ENCODE measurements at regions not wholly inside any gene's neighbourhood (a gene's known extent, or its start where the extent isn't known, plus 50 kb on each side); places are given as distances from the start of the nearest gene placed in this dataset.
"Not testable (repeated sequence)": the region's sequence is repeated elsewhere in the genome, so short reads cannot be mapped to it uniquely, and the experiment has no call there.

DNA sequence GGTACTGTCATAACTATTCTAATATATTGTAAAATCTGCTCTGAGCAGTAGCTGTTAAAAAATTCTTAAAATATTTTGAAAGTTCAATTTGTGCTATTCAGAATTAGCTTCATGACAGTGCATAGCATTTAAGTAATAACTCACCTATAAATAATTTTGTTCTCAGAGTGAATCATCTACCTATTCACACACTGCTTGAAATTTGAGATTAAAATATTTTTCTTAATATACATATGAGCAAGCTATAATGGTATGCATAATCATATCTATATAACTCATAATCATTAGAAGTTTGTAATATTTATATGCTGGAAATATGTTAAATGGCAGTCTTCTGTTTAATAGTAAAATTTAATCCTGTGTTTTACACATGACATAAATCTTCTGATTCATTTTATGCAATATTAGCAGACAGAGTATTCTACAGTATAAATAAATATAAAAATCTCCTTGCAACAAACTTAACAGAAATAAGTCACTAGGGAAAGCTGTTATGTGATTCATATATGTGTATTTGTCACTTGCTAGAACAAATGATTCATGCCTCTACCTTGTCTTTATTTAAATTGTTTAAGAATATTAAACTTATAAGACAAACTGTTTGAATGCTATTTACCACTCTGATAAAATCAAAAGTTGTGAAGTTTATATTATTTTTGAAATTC lies 710.8 kb downstream of the PLOD2 start:
- no TSS peak for BruUV-seq (replicated peaks)
- Histone ChIP-seq H3F3A (ENCODE audit: insufficient read depth, low read depth) (no peaks in the 10 kb centered on the region), H4K20me1 (ENCODE audit: insufficient read depth) (no peaks in the 10 kb centered on the region), H3K27me3 (ENCODE audit: insufficient read depth, low read depth) (no peaks in the 10 kb centered on the region), H3K9me2 (ENCODE audit: insufficient read depth) (no peaks in the 10 kb centered on the region), H3K4me3 (no peak overlapping the region), H3K36me3 (ENCODE audit: low read depth) (no peaks in the 10 kb centered on the region), H3K4me2 (no peak overlapping the region), H3K79me2 (ENCODE audit: low read depth) (no peaks in the 10 kb centered on the region), H3K27ac (no peak overlapping the region), H3K4me1 (replicated peaks; ENCODE audit: insufficient read depth) (no peaks in the 10 kb centered on the region), H3K9me3 (ENCODE audit: insufficient read depth, low read depth) (no peaks in the 10 kb centered on the region), H2AFZ (no peak overlapping the region)
- POLR2A ChIA-PET (ENCODE audit: unreplicated experiment): no interaction called here
- no peak for TF ChIP-seq EZH2 (IDR thresholded peaks at IDR 0.05; ENCODE audit: low read depth)
- TF ChIP-seq, protein P1, sequence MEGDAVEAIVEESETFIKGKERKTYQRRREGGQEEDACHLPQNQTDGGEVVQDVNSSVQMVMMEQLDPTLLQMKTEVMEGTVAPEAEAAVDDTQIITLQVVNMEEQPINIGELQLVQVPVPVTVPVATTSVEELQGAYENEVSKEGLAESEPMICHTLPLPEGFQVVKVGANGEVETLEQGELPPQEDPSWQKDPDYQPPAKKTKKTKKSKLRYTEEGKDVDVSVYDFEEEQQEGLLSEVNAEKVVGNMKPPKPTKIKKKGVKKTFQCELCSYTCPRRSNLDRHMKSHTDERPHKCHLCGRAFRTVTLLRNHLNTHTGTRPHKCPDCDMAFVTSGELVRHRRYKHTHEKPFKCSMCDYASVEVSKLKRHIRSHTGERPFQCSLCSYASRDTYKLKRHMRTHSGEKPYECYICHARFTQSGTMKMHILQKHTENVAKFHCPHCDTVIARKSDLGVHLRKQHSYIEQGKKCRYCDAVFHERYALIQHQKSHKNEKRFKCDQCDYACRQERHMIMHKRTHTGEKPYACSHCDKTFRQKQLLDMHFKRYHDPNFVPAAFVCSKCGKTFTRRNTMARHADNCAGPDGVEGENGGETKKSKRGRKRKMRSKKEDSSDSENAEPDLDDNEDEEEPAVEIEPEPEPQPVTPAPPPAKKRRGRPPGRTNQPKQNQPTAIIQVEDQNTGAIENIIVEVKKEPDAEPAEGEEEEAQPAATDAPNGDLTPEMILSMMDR (conservative IDR thresholded peaks at IDR 0.05): no peak
- intact Hi-C loops (cut with micrococcal nuclease; ENCODE audit: unreplicated experiment): no loop called here
- CTCF ChIA-PET: no interaction called here
- no peak for DNase-seq

DNA sequence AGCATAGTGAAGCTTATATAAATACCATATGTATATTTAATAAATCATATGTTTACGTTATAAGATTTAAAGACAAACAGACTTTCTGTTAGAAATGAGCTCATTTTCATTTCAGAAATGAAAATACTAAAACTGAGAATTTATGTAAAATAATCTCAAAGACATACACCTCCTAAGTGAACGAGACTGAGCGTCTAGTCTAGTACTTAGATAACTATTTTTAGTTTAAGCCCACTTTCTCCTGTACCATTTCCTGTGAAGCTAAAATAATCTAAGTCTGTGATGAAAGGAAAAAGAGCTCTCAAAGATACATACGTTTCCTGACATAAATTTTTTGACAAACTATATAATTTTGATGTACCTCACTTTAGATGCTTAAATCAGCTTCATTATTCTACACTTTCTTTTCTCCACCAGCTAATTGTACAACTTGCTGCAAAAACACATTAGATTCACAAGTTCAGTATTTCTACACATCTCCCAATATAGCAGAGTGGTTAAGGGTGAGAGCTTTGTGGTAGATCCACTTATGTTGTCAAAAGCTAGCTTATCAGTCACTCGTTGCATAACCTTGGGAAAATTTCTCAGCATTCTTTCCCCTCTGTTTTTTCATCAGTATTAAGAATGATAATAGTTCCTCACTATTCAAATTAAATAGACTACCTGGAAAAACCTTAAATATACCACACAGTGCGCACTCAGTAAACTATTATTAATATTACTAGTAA lies 703.0 kb downstream of the PLOD2 start:
- ChIA-PET POLR2A (ENCODE audit: unreplicated experiment) (no interaction called here), CTCF (no interaction called here)
- Histone ChIP-seq H3K36me3 (ENCODE audit: low read depth) (no peaks in the 10 kb centered on the region), H3K9me2 (ENCODE audit: insufficient read depth) (no peaks in the 10 kb centered on the region), H3K4me3 (no peak overlapping the region), H3K4me1 (replicated peaks; ENCODE audit: insufficient read depth) (no peaks in the 10 kb centered on the region), H3K79me2 (ENCODE audit: low read depth) (no peaks in the 10 kb centered on the region), H2AFZ (no peak overlapping the region), H3K9me3 (ENCODE audit: insufficient read depth, low read depth) (no peaks in the 10 kb centered on the region), H3K4me2 (no peak overlapping the region), H3K27me3 (ENCODE audit: insufficient read depth, low read depth) (no peaks in the 10 kb centered on the region), H4K20me1 (ENCODE audit: insufficient read depth) (no peaks in the 10 kb centered on the region), H3K27ac (no peak overlapping the region), H3F3A (ENCODE audit: insufficient read depth, low read depth) (no peaks in the 10 kb centered on the region)
- no TSS peak for BruUV-seq (replicated peaks)
- no peak for TF ChIP-seq EZH2 (IDR thresholded peaks at IDR 0.05; ENCODE audit: low read depth)
- TF ChIP-seq, protein P1 (conservative IDR thresholded peaks at IDR 0.05): no peak
- intact Hi-C loops (cut with micrococcal nuclease; ENCODE audit: unreplicated experiment): no loop called here
- DNase-seq: no peak

DNA sequence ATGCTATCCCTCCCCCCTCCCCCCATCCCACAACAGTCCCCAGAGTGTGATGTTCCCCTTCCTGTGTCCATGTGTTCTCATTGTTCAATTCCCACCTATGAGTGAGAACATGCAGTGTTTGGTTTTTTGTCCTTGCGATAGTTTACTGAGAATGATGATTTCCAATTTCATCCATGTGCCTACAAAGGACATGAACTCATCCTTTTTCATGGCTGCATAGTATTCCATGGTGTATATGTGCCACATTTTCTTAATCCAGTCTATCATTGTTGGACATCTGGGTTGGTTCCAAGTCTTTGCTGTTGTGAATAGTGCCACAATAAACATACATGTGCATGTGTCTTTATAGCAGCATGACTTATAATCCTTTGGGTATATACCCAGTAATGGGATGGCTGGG lies 701.3 kb downstream of the PLOD2 start:
- H3K4me1 ChIP-seq (replicated peaks; ENCODE audit: insufficient read depth); H3K79me2 ChIP-seq (ENCODE audit: low read depth); CTCF ChIA-PET; H3K36me3 ChIP-seq (ENCODE audit: low read depth); H3F3A ChIP-seq (ENCODE audit: insufficient read depth, low read depth); H3K9me3 ChIP-seq (ENCODE audit: insufficient read depth, low read depth); H3K4me3 ChIP-seq; H3K27ac ChIP-seq; H3K9me2 ChIP-seq (ENCODE audit: insufficient read depth); intact Hi-C loops (cut with micrococcal nuclease; ENCODE audit: unreplicated experiment); H3K27me3 ChIP-seq (ENCODE audit: insufficient read depth, low read depth); POLR2A ChIA-PET (ENCODE audit: unreplicated experiment); H2AFZ ChIP-seq; H4K20me1 ChIP-seq (ENCODE audit: insufficient read depth); DNase-seq; BruUV-seq (replicated peaks); H3K4me2 ChIP-seq: not testable (repeated sequence)

Data from PC-9 (cell line).